ENCODE measurements at regions not wholly inside any gene's neighbourhood (a gene's known extent, or its start where the extent isn't known, plus 50 kb on each side); places are given as distances from the start of the nearest gene placed in this dataset.

- H3K27me3 Mint-ChIP-seq = no peaks in the 10 kb centered on the region
- no peak overlapping the region for H3K27ac Mint-ChIP-seq
- CTCF ChIA-PET = no interaction called here
- H3K36me3 Mint-ChIP-seq (ENCODE audit: low read depth) = no peaks in the 10 kb centered on the region
- POLR2A ChIA-PET = no interaction called here
- intact Hi-C loops (cut with micrococcal nuclease) = no loop called here
- peaks cover 9% of the 10 kb centered on the region for H3K9me3 Mint-ChIP-seq
- TF ChIP-seq, protein P1, sequence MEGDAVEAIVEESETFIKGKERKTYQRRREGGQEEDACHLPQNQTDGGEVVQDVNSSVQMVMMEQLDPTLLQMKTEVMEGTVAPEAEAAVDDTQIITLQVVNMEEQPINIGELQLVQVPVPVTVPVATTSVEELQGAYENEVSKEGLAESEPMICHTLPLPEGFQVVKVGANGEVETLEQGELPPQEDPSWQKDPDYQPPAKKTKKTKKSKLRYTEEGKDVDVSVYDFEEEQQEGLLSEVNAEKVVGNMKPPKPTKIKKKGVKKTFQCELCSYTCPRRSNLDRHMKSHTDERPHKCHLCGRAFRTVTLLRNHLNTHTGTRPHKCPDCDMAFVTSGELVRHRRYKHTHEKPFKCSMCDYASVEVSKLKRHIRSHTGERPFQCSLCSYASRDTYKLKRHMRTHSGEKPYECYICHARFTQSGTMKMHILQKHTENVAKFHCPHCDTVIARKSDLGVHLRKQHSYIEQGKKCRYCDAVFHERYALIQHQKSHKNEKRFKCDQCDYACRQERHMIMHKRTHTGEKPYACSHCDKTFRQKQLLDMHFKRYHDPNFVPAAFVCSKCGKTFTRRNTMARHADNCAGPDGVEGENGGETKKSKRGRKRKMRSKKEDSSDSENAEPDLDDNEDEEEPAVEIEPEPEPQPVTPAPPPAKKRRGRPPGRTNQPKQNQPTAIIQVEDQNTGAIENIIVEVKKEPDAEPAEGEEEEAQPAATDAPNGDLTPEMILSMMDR (IDR thresholded peaks at IDR 0.05) = no peak
- H3K4me1 Mint-ChIP-seq (ENCODE audit: low read depth) = no peaks in the 10 kb centered on the region
- ATAC-seq (no peak), DNase-seq (no peak)
- no peak overlapping the region for H3K4me3 Mint-ChIP-seq
These were observed 1522.7 kb downstream of the OTOL1 start for GRCh38 chr3:163019260-163019659.

DNA sequence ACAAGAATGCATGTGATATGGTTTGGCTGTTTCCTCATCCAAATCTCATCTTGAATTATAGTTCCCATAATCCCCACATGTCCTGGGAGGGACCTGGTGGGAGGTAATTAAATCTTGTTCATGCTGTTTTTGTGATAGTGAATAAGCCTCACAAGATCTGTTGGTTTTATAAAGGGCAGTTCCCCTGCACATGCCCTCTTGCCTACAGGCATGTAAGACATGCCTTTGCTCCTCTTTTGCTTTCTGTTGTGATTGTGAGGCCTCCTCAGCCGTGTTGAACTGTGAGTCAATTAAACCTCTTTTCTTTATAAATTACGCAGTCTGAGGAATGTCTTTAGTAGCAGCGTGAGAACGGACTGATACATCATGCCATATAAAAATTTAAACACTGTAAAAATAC is 1537.0 kb downstream of the OTOL1 start:
- POLR2A ChIA-PET = no interaction called here

GRCh38 chr3:163039636-163040035 is 1543.0 kb downstream of the OTOL1 start:
- Mint-ChIP-seq H3K27me3 (no peaks in the 10 kb centered on the region), H3K9me3 (peaks cover 2% of the 10 kb centered on the region), H3K27ac (no peak overlapping the region), H3K36me3 (ENCODE audit: low read depth) (no peaks in the 10 kb centered on the region), H3K4me3 (no peak overlapping the region), H3K4me1 (ENCODE audit: low read depth) (no peaks in the 10 kb centered on the region)
- ChIA-PET CTCF (no interaction called here), POLR2A (no interaction called here)
- TF ChIP-seq, protein P1 (IDR thresholded peaks at IDR 0.05) = no peak
- DNase-seq (no peak), ATAC-seq (no peak)
- intact Hi-C loops (cut with micrococcal nuclease) = no loop called here

More for the DNA sequence above, 1537.0 kb downstream of the OTOL1 start:
- Mint-ChIP-seq H3K9me3 (no peaks in the 10 kb centered on the region), H3K4me1 (ENCODE audit: low read depth) (no peaks in the 10 kb centered on the region), H3K27ac (no peak overlapping the region), H3K4me3 (no peak overlapping the region), H3K27me3 (no peaks in the 10 kb centered on the region), H3K36me3 (ENCODE audit: low read depth) (no peaks in the 10 kb centered on the region)
- TF ChIP-seq, protein P1 (IDR thresholded peaks at IDR 0.05) = no peak
- CTCF ChIA-PET = no interaction called here
- intact Hi-C loops (cut with micrococcal nuclease) = no loop called here
- ATAC-seq = no peak
- DNase-seq = no peak

GRCh38 chr3:163043074-163043473 is 1546.5 kb downstream of the OTOL1 start:
- TF ChIP-seq, protein P1 (IDR thresholded peaks at IDR 0.05) = no peak
- DNase-seq (no peak), ATAC-seq (no peak)
- H3K27me3 Mint-ChIP-seq = no peaks in the 10 kb centered on the region
- intact Hi-C loops (cut with micrococcal nuclease) = no loop called here
- H3K36me3 Mint-ChIP-seq (ENCODE audit: low read depth) = no peaks in the 10 kb centered on the region
- no peaks in the 10 kb centered on the region for H3K4me1 Mint-ChIP-seq (ENCODE audit: low read depth)
- no peak overlapping the region for H3K27ac Mint-ChIP-seq
- peaks cover 3% of the 10 kb centered on the region for H3K9me3 Mint-ChIP-seq
- ChIA-PET POLR2A (no interaction called here), CTCF (no interaction called here)
- H3K4me3 Mint-ChIP-seq = no peak overlapping the region

GRCh38 chr3:163045945-163046344 is 1549.3 kb downstream of the OTOL1 start:
- POLR2A ChIA-PET = no interaction called here
- H3K4me1 Mint-ChIP-seq (ENCODE audit: low read depth) = no peaks in the 10 kb centered on the region
- H3K27ac Mint-ChIP-seq = no peak overlapping the region
- ATAC-seq = no peak
- CTCF ChIA-PET = no interaction called here
- no peaks in the 10 kb centered on the region for H3K36me3 Mint-ChIP-seq (ENCODE audit: low read depth)
- H3K9me3 Mint-ChIP-seq = peaks cover 3% of the 10 kb centered on the region
- TF ChIP-seq, protein P1 (IDR thresholded peaks at IDR 0.05) = no peak
- H3K27me3 Mint-ChIP-seq = no peaks in the 10 kb centered on the region
- intact Hi-C loops (cut with micrococcal nuclease) = no loop called here
- DNase-seq = no peak
- H3K4me3 Mint-ChIP-seq = no peak overlapping the region
